Stimulated activated CD8-positive, alpha-beta memory T cell treated with anti-CD3 and anti-CD28 coated beads, Interleukin-7, amount 100 ng/mL, for 48 hours (primary cell): ENCODE measurements at regions not wholly inside any gene's neighbourhood (a gene's known extent, or its start where the extent isn't known, plus 50 kb on each side); places are given as distances from the start of the nearest gene placed in this dataset.
"Not testable (repeated sequence)": the region's sequence is repeated elsewhere in the genome, so short reads cannot be mapped to it uniquely, and the experiment has no call there.

Experiments
- DNase-seq, 2 donors: peaks; one replicate each; pipeline ENCODE4 v3.0.0-alpha.2; 2020; ENCODE audit warnings: low read depth in 1 of 2; ENCODE audit errors: extremely low read depth in 1 of 2

GRCh38 chr4:101670897-101671296 lies 119.6 kb upstream of the BANK1 start:
- no peak for DNase-seq

DNA sequence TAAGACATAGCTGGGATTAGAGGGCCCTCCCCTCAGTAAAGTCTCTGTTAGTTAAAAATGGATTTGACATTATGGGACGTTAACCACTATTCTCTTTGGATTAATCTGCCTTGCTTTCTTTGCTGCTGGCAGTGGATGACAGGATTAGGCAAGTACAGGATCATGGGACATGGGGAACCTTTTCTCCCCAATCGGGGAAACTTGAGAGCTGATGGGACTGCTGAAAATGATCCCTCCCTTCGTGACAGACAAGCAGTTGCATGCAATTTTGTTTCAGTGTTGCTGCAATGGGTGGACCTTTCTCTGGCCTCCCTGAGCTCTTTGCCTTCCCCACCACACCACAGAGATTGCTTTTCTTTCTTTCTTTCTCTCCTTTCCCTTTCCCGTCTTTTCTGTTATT lies 120.2 kb upstream of the BANK1 start:
- no peak for DNase-seq

DNA sequence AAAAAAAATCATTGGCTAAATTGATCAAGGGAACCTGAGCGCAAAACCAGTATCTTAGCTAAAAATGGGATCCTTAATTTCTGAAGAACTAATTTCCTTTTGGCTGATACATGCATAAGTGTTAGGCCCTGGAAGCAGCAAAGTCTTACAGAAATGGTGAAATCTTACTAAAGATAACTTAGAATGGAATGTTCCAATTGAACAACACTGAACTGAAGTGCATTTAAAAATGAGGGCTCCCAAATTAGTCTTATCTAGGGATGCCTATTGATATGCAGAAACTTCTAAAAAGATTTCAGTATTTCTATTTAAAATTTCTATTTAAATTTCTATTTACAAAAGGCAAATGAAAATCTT lies 120.7 kb upstream of the BANK1 start:
- no peak for DNase-seq

DNA sequence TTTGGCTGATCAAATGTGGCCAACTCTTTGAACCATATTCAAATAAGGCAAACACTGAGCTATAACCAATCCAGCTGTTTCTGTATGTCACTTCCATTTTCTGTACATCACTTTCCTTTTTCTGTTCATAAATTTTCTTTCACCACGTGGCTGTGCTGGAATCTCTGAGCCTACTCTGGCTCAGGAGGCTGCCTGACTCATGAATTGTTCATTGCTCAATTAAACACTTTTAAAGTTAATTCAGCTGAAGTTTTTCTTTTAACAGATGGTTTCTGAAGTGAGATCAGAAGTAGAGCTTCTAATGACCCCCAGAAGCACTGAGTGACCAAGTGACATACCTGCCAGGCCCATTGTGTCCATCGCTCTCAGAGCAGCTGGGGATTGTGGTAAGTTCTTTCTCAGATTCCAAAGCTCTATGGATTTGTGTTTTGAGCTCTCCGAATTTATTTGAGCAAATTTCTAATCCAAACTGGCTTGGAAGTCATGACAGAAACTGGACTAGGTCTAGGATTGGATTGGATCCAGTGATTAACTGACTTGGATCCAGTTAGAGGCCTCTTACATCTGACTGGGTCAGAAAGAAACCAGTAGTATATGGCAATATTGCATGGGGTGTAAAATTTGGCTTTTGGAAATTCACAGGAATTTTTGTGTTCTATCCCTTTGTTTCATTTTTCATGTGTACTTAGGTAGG lies 121.2 kb upstream of the BANK1 start:
- no peak for DNase-seq

- no peak for DNase-seq
These were observed 123.2 kb upstream of the BANK1 start for GRCh38 chr4:101667348-101667747.

DNA sequence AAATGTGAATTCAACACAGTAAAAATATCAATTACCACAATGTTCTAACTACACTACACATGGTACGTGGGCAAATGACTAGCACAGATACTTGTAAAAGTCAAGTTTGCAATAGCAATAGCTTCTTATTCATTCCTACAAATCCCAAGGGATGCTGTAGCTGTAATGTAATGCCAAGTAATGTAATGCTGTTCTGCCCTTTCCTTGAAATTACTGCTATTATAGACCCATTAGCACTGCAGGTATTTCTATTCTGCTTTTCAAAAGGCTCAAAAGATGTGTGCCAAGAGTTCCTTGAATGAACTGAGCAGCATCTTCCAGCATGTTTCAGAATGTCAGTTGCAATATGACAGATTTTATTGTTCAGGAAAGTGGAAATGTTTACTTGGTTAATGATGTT lies 129.9 kb upstream of the BANK1 start:
- no peak for DNase-seq

- DNase-seq, result no peak
These were observed 134.7 kb upstream of the BANK1 start for GRCh38 chr4:101655857-101656256.

GRCh38 chr4:101655005-101655404 lies 135.5 kb upstream of the BANK1 start:
- DNase-seq, result no peak

DNA sequence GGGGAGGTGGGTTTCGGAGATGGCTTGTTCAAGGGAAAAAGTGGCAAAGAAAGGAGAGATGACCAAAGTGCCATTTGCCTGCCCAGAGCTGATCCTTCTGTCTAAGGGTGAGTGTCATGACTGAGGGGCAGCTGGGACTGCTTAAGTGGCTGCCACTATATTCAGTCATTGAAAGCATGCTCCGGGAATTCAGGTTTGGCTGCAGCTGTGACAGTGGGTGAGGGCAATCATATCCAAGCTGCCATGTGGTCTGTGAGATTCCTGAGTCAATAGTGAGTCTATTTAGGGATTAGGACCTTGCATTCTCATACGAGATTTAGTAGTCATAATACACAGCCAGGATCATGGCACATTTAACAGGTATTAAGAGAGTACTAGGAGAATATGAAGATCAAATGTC lies 138.8 kb upstream of the BANK1 start:
- no peak for DNase-seq

DNA sequence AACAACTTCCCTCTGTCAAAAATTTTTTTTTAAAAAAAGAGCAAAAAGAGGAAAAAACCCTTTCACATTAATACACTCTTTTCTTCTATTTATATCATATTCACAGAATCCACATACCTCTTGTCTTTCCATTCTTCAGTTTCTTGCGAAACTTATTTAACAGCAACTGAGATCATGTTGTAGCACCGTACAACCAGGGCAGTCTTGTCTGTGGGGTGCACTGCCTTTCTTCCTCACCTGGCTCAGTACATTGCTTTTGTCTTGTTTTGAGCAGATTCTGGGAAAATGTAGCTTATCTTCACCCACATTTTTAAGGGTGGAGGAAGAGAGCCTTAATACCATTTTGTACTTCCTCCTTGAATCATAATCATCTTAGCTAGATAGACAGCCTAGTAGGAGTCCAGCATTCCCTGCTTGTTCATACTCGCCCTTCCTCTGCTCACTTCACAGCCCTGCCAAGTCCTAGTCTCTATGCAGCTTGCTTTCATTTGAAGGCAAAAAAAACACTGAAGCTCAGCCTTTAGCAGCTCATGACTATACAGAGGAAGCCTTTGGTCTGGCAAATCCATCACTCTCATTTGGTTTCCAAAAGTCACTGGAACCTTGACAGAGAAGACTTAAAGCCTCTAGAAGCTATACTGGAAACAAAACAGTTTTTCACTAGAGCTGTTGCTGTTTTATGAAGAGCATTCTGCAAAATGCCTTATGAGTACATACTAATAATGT lies 140.6 kb upstream of the BANK1 start:
- DNase-seq, result no peak

DNA sequence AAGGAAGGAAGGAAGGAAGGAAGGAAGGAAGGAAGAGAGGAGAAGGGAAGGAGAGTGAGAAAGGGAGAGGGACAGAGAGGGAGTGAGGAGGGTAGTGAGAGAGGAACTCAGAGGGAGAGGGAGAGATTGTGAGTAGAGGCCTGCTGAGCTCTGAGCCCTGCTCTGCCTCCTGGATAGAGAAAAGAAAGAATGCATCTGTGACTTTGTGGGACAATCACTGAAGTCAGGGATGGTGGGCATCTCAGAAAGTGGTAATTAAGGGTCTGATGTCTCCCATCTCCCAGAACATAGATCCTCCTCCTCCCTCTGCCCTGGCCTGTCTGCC lies 142.9 kb upstream of the BANK1 start:
- no peak for DNase-seq

DNA sequence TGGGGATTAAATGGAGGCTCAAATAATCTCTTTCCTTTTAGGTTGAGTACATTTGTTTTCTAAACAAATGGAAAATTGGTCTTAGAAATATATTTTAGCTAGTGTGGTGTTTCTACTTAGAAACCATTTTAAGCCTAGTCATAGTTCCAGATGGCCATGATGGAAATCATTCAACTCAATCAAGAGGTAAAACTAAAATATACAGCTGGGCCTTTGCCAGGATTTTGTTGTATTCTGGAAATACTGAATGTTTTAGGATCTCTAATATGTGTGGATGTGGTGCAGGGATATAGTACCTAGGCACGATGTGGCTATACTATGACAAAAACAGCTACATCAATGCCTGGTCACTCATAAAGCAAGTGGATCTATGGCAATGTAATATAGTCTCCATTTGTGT lies 146.0 kb upstream of the BANK1 start:
- DNase-seq, result no peak

GRCh38 chr4:101643186-101643837 lies 147.2 kb upstream of the BANK1 start:
- DNase-seq, result no peak

GRCh38 chr4:101632766-101633165 lies 157.8 kb upstream of the BANK1 start:
- not testable (repeated sequence) for DNase-seq

DNA sequence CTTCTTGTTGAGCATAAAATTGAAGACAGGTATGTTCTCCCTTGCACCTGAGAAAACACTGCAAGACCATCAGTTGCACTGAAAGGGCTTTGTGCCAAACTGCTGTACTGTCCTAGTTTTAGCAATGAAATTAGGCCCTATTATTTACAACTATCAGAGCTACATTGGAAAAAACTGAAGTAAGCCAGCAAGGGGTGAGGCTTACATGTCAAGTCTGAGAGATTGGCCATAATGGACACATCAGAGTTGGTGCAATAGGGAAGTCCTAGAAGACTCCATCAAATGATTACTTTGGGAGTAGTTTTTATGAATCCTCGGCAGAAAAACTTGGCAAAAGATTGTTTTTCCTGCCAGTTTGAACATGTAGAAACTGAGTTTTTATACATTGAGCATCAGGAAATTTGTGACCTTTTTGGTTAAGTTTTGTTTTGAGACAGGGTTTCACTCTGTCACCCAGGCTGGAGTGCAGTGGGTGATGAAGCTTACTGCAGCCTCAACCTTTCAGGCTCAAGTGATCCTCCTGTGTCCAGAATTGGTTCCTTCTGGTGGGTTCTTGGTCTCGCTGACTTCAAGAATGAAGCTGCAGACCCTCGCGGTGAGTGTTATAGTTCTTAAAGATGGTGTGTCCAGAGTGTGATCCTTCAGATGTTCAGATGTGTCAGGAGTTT lies 160.1 kb upstream of the BANK1 start:
- no peak for DNase-seq

GRCh38 chr4:101621120-101621519 lies 169.4 kb upstream of the BANK1 start:
- no peak for DNase-seq

- no peak for DNase-seq
These were observed 174.9 kb upstream of the BANK1 start for GRCh38 chr4:101615652-101616051.

GRCh38 chr4:101606989-101607388 lies 183.5 kb upstream of the BANK1 start:
- DNase-seq, result not testable (repeated sequence)

- DNase-seq, result no peak
These were observed 185.6 kb upstream of the BANK1 start for GRCh38 chr4:101604976-101605375.

DNA sequence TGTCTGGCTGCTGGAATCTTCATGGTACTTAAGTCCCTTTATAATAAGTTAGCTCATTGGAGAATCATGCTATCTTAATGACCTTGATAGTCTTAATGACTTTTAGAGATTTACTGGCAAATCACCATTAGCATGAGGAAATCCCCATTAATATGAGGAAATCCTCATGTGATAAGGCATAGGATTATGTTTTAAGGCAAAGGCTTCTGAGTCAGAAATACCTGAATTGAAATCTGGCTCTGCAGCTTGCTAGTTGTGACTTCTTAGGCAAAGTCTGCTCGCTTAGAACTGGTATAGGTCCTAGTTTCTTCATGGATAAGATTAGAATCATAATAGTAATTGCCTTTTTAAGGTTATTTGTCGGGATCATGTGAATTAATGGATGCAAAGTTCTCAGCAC lies 190.2 kb upstream of the BANK1 start:
- DNase-seq, result no peak

- DNase-seq, result no peak
These were observed 190.9 kb upstream of the BANK1 start for GRCh38 chr4:101599620-101600019.
